OCI-LY3 (cell line): ENCODE measurements at regions not wholly inside any gene's neighbourhood (a gene's known extent, or its start where the extent isn't known, plus 50 kb on each side); places are given as distances from the start of the nearest gene placed in this dataset.

Source experiments
- EZH2phosphoT487 ChIP-seq: fragments of 200-600 bp; shearing (Covaris generic); IDR thresholded peaks from 2 replicates; pipeline ENCODE4 v1.6.1; 2018; ENCODE audit warnings: antibody characterized with exemption, mixed run types, low read depth
- TF ChIP-seq, protein P1 (sequence below): fragments of 200-600, 300-600 bp; sonication (generic); IDR thresholded peaks from 2 replicates; pipeline ENCODE4 v1.5.1; 2014; ENCODE audit warnings: antibody characterized with exemption, low read length, low read depth

GRCh38 chr12:115806000-115806399, 471.5 kb downstream of the MED13L start:
- TF ChIP-seq EZH2phosphoT487, result no peak
- TF ChIP-seq, protein P1, sequence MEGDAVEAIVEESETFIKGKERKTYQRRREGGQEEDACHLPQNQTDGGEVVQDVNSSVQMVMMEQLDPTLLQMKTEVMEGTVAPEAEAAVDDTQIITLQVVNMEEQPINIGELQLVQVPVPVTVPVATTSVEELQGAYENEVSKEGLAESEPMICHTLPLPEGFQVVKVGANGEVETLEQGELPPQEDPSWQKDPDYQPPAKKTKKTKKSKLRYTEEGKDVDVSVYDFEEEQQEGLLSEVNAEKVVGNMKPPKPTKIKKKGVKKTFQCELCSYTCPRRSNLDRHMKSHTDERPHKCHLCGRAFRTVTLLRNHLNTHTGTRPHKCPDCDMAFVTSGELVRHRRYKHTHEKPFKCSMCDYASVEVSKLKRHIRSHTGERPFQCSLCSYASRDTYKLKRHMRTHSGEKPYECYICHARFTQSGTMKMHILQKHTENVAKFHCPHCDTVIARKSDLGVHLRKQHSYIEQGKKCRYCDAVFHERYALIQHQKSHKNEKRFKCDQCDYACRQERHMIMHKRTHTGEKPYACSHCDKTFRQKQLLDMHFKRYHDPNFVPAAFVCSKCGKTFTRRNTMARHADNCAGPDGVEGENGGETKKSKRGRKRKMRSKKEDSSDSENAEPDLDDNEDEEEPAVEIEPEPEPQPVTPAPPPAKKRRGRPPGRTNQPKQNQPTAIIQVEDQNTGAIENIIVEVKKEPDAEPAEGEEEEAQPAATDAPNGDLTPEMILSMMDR, result no peak
